H9 (cell line): ENCODE measurements at regions not wholly inside any gene's neighbourhood (a gene's known extent, or its start where the extent isn't known, plus 50 kb on each side); places are given as distances from the start of the nearest gene placed in this dataset.

Experiments used
- DNase-seq: peaks from one replicate; pipeline ENCODE4 v3.0.0-alpha.2; 2017
- H2AFZ ChIP-seq: one replicate; pipeline ENCODE4 v1.6.1; 2013; ENCODE audit warnings: mild to moderate bottlenecking, low read length, control low read depth, moderate library complexity
- H2AK5ac ChIP-seq: 2 replicates; pipeline ENCODE4 v1.6.1; 2013; ENCODE audit warnings: low read length, control low read depth, mixed read lengths; ENCODE audit not compliant: insufficient read length
- H2BK120ac ChIP-seq: one replicate; pipeline ENCODE4 v1.6.1; 2013; ENCODE audit warnings: low read depth, mild to moderate bottlenecking, low read length, control low read depth, inconsistent platforms; ENCODE audit not compliant: poor library complexity, severe bottlenecking
- H2BK12ac ChIP-seq: 2 replicates; pipeline ENCODE4 v1.6.1; 2013; ENCODE audit warnings: low read length, control low read depth, mixed read lengths, low read depth; ENCODE audit not compliant: insufficient read length
- H2BK15ac ChIP-seq: 2 replicates; pipeline ENCODE4 v1.6.1; 2013; ENCODE audit warnings: low read depth, low read length, control low read depth
- H2BK20ac ChIP-seq: one replicate; pipeline ENCODE4 v1.6.1; 2013; ENCODE audit warnings: low read depth, mild to moderate bottlenecking, low read length, control low read depth, inconsistent platforms; ENCODE audit not compliant: poor library complexity, severe bottlenecking
- H2BK5ac ChIP-seq: 2 replicates; pipeline ENCODE4 v1.6.1; 2013; ENCODE audit warnings: low read length, control low read depth, mixed read lengths; ENCODE audit not compliant: insufficient read length
- H3K14ac ChIP-seq: 2 replicates; pipeline ENCODE4 v1.6.1; 2013; ENCODE audit warnings: low read length, control low read depth; ENCODE audit not compliant: insufficient read depth
- H3K18ac ChIP-seq: 2 replicates; pipeline ENCODE4 v1.6.1; 2013; ENCODE audit warnings: low read depth, mild to moderate bottlenecking, mixed read lengths, low read length, control low read depth; ENCODE audit not compliant: insufficient read length
- H3K23ac ChIP-seq: 2 replicates; pipeline ENCODE4 v1.6.1; 2013; ENCODE audit warnings: low read length, control low read depth, mixed read lengths, low read depth; ENCODE audit not compliant: insufficient read length
- H3K23me2 ChIP-seq: 2 replicates; pipeline ENCODE4 v1.6.1; 2013; ENCODE audit warnings: low read depth, mild to moderate bottlenecking, mixed read lengths, low read length, control low read depth; ENCODE audit not compliant: insufficient read length, poor library complexity, severe bottlenecking
- H3K27ac ChIP-seq: 2 replicates; pipeline ENCODE4 v1.5.1; 2013; ENCODE audit warnings: low read length, control low read depth, mixed read lengths, low read depth; ENCODE audit not compliant: insufficient read length
- H3K27me3 ChIP-seq: 2 replicates; pipeline ENCODE4 v1.6.1; 2013; ENCODE audit warnings: low read length, control low read depth, inconsistent platforms; ENCODE audit not compliant: insufficient read depth
- H3K4ac ChIP-seq: 2 replicates; pipeline ENCODE4 v1.6.1; 2013; ENCODE audit warnings: low read depth, mild to moderate bottlenecking, control low read depth, inconsistent platforms, low read length, moderate library complexity
- H3K4me1 ChIP-seq: 2 replicates; pipeline ENCODE4 v1.6.1; 2013; ENCODE audit warnings: low read length, control low read depth, inconsistent platforms; ENCODE audit not compliant: insufficient read depth
- H3K4me2 ChIP-seq: 2 replicates; pipeline ENCODE4 v1.6.1; 2013; ENCODE audit warnings: low read length, control low read depth, mixed read lengths; ENCODE audit not compliant: insufficient read length, insufficient read depth
- H3K56ac ChIP-seq: 2 replicates; pipeline ENCODE4 v1.6.1; 2013; ENCODE audit warnings: low read depth, mild to moderate bottlenecking, mixed read lengths, low read length, control low read depth; ENCODE audit not compliant: insufficient read length
- H3K79me1 ChIP-seq: 2 replicates; pipeline ENCODE4 v1.6.1; 2013; ENCODE audit warnings: low read depth, mild to moderate bottlenecking, moderate library complexity, low read length, control low read depth, inconsistent platforms; ENCODE audit not compliant: insufficient read depth, poor library complexity, severe bottlenecking
- H3K79me2 ChIP-seq: 2 replicates; pipeline ENCODE4 v1.6.1; 2013; ENCODE audit warnings: low read length, control low read depth, inconsistent platforms; ENCODE audit not compliant: insufficient read depth
- H3K9ac ChIP-seq: 2 replicates; pipeline ENCODE4 v1.6.1; 2013; ENCODE audit warnings: low read length, control low read depth, mixed read lengths; ENCODE audit not compliant: insufficient read length; ENCODE audit errors: extremely low read depth
- H3K9me3 ChIP-seq: one replicate; pipeline ENCODE4 v1.6.1; 2013; ENCODE audit warnings: low read depth, low read length, inconsistent platforms; ENCODE audit not compliant: control insufficient read depth
- H3T11ph ChIP-seq: one replicate; pipeline ENCODE4 v1.6.1; 2013; ENCODE audit warnings: mild to moderate bottlenecking, low read length, control low read depth, inconsistent platforms
- H4K20me1 ChIP-seq: one replicate; pipeline ENCODE4 v1.6.1; 2013; ENCODE audit not compliant: control insufficient read depth, insufficient read length, insufficient read depth
- H4K5ac ChIP-seq: 2 replicates; pipeline ENCODE4 v1.6.1; 2013; ENCODE audit warnings: low read depth, mild to moderate bottlenecking, mixed read lengths, low read length, control low read depth; ENCODE audit not compliant: insufficient read length
- H4K8ac ChIP-seq: replicated peaks from 2 replicates; pipeline ENCODE4 v1.6.1; 2013; ENCODE audit warnings: low read length, control low read depth, mixed read lengths, low read depth; ENCODE audit not compliant: insufficient read length
- H4K91ac ChIP-seq: 2 replicates; pipeline ENCODE4 v1.6.1; 2013; ENCODE audit warnings: low read depth, mild to moderate bottlenecking, moderate library complexity, mixed read lengths, low read length, control low read depth; ENCODE audit not compliant: insufficient read length
- H3K27ac Mint-ChIP-seq, 3 experiments: 2 replicates in 2 of 3; 3 replicates in 1 of 3; pipeline ENCODE4 v1.8.0; 2020 to 2021; ENCODE audit warnings: mixed read lengths in 3 of 3, mild to moderate bottlenecking in 1 of 3, moderate library complexity in 1 of 3
- H3K27me3 Mint-ChIP-seq: 2 replicates; pipeline ENCODE4 v1.8.0; 2021; ENCODE audit warnings: low read depth, mild to moderate bottlenecking, moderate library complexity, mixed read lengths
- H3K36me3 Mint-ChIP-seq, 3 experiments: 2 replicates in 2 of 3; 3 replicates in 1 of 3; pipeline ENCODE4 v1.8.0; 2020 to 2021; ENCODE audit warnings: low read depth in 3 of 3, mixed read lengths in 3 of 3; ENCODE audit not compliant: insufficient read depth in 1 of 3
- H3K4me1 Mint-ChIP-seq, 2 experiments: 2 replicates each; pipeline ENCODE4 v1.8.0; 2020; ENCODE audit warnings: mixed read lengths in 2 of 2
- H3K4me3 Mint-ChIP-seq, 2 experiments: 2 replicates in 1 of 2; 3 replicates in 1 of 2; pipeline ENCODE4 v1.8.0; 2020 to 2021; ENCODE audit warnings: mild to moderate bottlenecking in 2 of 2, mixed read lengths in 2 of 2, moderate library complexity in 1 of 2
- H3K9me3 Mint-ChIP-seq, 2 experiments: 2 replicates in 1 of 2; 3 replicates in 1 of 2; pipeline ENCODE4 v1.8.0; 2020; ENCODE audit warnings: mild to moderate bottlenecking in 2 of 2, mixed read lengths in 2 of 2, moderate library complexity in 1 of 2
- CTCF ChIP-seq: fragments of 200-600 bp; sonication (generic); conservative IDR thresholded peaks from 3 replicates; pipeline ENCODE4 v1.8.0; 2021; ENCODE audit warnings: antibody characterized with exemption, mild to moderate bottlenecking
- WGBS: extraction: QIAGEN DNeasy Blood & Tissue Kit; methylation state at CpG from one replicate; pipeline ENCODE4 v1.1.7; 2013; ENCODE audit warnings: missing lambda C conversion rate, low lambda C conversion rate, mixed read lengths; ENCODE audit not compliant: insufficient read length; ENCODE audit errors: extremely low coverage; 5-methylcytosine and 5-hydroxymethylcytosine counted together

GRCh38 chr3:102078854-102079808 is 229.8 kb downstream of the NFKBIZ start:
- Mint-ChIP-seq H3K4me3 (no peak overlapping the region), H3K36me3 (0 out of 7 replicates have a peak, but pooled peaks cover 0 to 4% (median 0%) of the 10 kb centered on the region in 3 experiments), H3K4me1 (peaks cover 18 to 22% of the 10 kb centered on the region in 2 experiments), H3K27me3 (no peaks in the 10 kb centered on the region), H3K9me3 (no peaks in the 10 kb centered on the region; a peak in 1 of 5 replicates), H3K27ac (peak overlapping the region; percentile 28 to 77 (median 76); a peak in 5 of 7 replicates)
- Histone ChIP-seq H3K56ac (no peak overlapping the region), H3K14ac (no peak overlapping the region), H4K20me1 (no peaks in the 10 kb centered on the region), H3K79me2 (no peaks in the 10 kb centered on the region), H3K4me1 (peaks cover 4% of the 10 kb centered on the region; the same call in 1 of the 2 replicates), H2BK120ac (no peak overlapping the region), H3K27ac (no peak overlapping the region), H3K9ac (no peak overlapping the region), H4K8ac (no peak overlapping the region), H3K4me2 (no peak overlapping the region), H3K23me2 (no peaks in the 10 kb centered on the region), H3K18ac (no peak overlapping the region), H2AFZ (peak overlapping the region; percentile 60), H3K4ac (no peak overlapping the region), H4K5ac (no peak overlapping the region), H2BK20ac (no peak overlapping the region), H3T11ph (no peak overlapping the region), H3K23ac (no peak overlapping the region), H3K79me1 (no peaks in the 10 kb centered on the region), H2BK12ac (no peak overlapping the region), H2AK5ac (no peak overlapping the region), H2BK5ac (no peak overlapping the region), H4K91ac (no peak overlapping the region), H3K27me3 (no peaks in the 10 kb centered on the region), H2BK15ac (no peak overlapping the region), H3K9me3 (no peaks in the 10 kb centered on the region)
- DNase-seq: no peak
- no CpG with 5 or more reads among the region's 8 CpGs for WGBS
- TF ChIP-seq CTCF: no peak
